ENCODE measurements at regions not wholly inside any gene's neighbourhood (a gene's known extent, or its start where the extent isn't known, plus 50 kb on each side); places are given as distances from the start of the nearest gene placed in this dataset.

- TF ChIP-seq CTCF (IDR thresholded peaks at IDR 0.05; ENCODE audit: low read length) = no peak
- TF ChIP-seq EZH2 (optimal IDR thresholded peaks at IDR 0.05; ENCODE audit: low read depth, low read length) = no peak
- no peak for TF ChIP-seq EZH2phosphoT487 (IDR thresholded peaks at IDR 0.05; ENCODE audit: low read length)
Measured at GRCh38 chr22:49396817-49397216, 430.9 kb downstream of the BRD1 start.

Data from MM.1S (cell line).